H1 (cell line): ENCODE measurements at regions not wholly inside any gene's neighbourhood (a gene's known extent, or its start where the extent isn't known, plus 50 kb on each side); places are given as distances from the start of the nearest gene placed in this dataset.

Experiments
- CTCF ChIA-PET: fragments of 300-600 bp; sonication (Branson Sonifier 250); formaldehyde crosslinking; loops from one replicate; lab custom pipeline; 2021; ENCODE audit not compliant: partially characterized antibody; lab: Charles Lee
- POLR2A ChIA-PET: fragments of 300-600 bp; sonication (Branson Sonifier 250); formaldehyde crosslinking; loops from one replicate; lab custom pipeline; 2021; ENCODE audit warnings: inconsistent platforms; ENCODE audit not compliant: partially characterized antibody; lab: Charles Lee
- DNase-seq, 2 experiments: peaks; one replicate each; pipeline versions ENCODE4 v3.0.0 to v3.0.0-alpha.2; 2010 to 2022; ENCODE audit warnings: low spot score in 2 of 2, low read depth in 1 of 2, mixed read lengths in 1 of 2
- FAIRE-seq: peaks from 2 replicates; lab custom pipeline; 2011; peaks lifted over from hg19 to GRCh38; lab: Jason Lieb, UNC
- H2AFZ ChIP-seq: 2 replicates; pipeline ENCODE4 v1.8.1; 2012; ENCODE audit warnings: low read length, inconsistent platforms
- H2AK5ac ChIP-seq: 2 replicates; pipeline ENCODE4 v1.6.1; 2013; ENCODE audit warnings: low read depth, low read length
- H2BK120ac ChIP-seq: replicated peaks from 2 replicates; pipeline ENCODE3; 2013; ENCODE audit warnings: low read depth, low read length, inconsistent platforms
- H2BK12ac ChIP-seq: 2 replicates; pipeline ENCODE4 v1.6.1; 2013; ENCODE audit warnings: low read depth, low read length
- H2BK15ac ChIP-seq: 2 replicates; pipeline ENCODE4 v1.6.1; 2013; ENCODE audit warnings: low read length
- H2BK20ac ChIP-seq: 2 replicates; pipeline ENCODE4 v1.6.1; 2013; ENCODE audit warnings: low read length
- H2BK5ac ChIP-seq: 2 replicates; pipeline ENCODE4 v1.6.1; 2013; ENCODE audit warnings: low read depth, low read length
- H3K14ac ChIP-seq: 2 replicates; pipeline ENCODE4 v1.6.1; 2013; ENCODE audit warnings: inconsistent platforms; ENCODE audit not compliant: insufficient read length
- H3K18ac ChIP-seq: 2 replicates; pipeline ENCODE4 v1.6.1; 2013; ENCODE audit warnings: low read length; ENCODE audit errors: extremely low read depth
- H3K23ac ChIP-seq: 2 replicates; pipeline ENCODE4 v1.6.1; 2013; ENCODE audit warnings: inconsistent platforms; ENCODE audit not compliant: insufficient read length
- H3K23me2 ChIP-seq: 2 replicates; pipeline ENCODE4 v1.6.1; 2013; ENCODE audit warnings: low read depth, low read length
- H3K27ac ChIP-seq: 2 replicates; pipeline ENCODE4 v1.6.1; 2011; ENCODE audit warnings: low read depth, low read length, inconsistent platforms
- H3K27me3 ChIP-seq, 4 experiments: replicated peaks in 1 of 4; 1 replicate in 1 of 4; 2 replicates in 3 of 4; pipeline versions ENCODE4 v1.6.1 to v1.8.1; 2011 to 2013; ENCODE audit warnings: low read length in 3 of 4, mild to moderate bottlenecking in 3 of 4, inconsistent platforms in 2 of 4, mixed read lengths in 2 of 4, moderate library complexity in 1 of 4; ENCODE audit not compliant: control insufficient read depth in 3 of 4, insufficient read depth in 3 of 4; ENCODE audit errors: extremely low read depth in 1 of 4
- H3K36me3 ChIP-seq, 4 experiments: 2 replicates each; pipeline versions ENCODE4 v1.6.1 to v1.8.1; 2011 to 2013; ENCODE audit warnings: mild to moderate bottlenecking in 4 of 4, low read length in 3 of 4, moderate library complexity in 2 of 4, control low read depth in 1 of 4, inconsistent platforms in 1 of 4; ENCODE audit not compliant: insufficient read depth in 4 of 4, control insufficient read depth in 2 of 4
- H3K4ac ChIP-seq: replicated peaks from 2 replicates; pipeline ENCODE3; 2013; ENCODE audit warnings: low read length, low read depth, mixed read lengths, inconsistent platforms; ENCODE audit not compliant: insufficient read length
- H3K4me1 ChIP-seq, 4 experiments: replicated peaks in 1 of 4; 1 replicate in 1 of 4; 2 replicates in 3 of 4; pipeline versions ENCODE4 v1.6.1 to v1.8.1; 2011 to 2013; ENCODE audit warnings: low read length in 3 of 4, inconsistent platforms in 2 of 4, mixed read lengths in 1 of 4; ENCODE audit not compliant: insufficient read depth in 4 of 4, control insufficient read depth in 3 of 4
- H3K4me2 ChIP-seq, 2 experiments: 2 replicates each; pipeline versions ENCODE4 v1.6.1 to v1.8.1; 2011 to 2013; ENCODE audit warnings: low read depth in 2 of 2, low read length in 2 of 2, control low read depth in 1 of 2, inconsistent platforms in 1 of 2, mild to moderate bottlenecking in 1 of 2; ENCODE audit not compliant: insufficient read depth in 1 of 2
- H3K4me3 ChIP-seq, 4 experiments: fragments of 200-600, 300-600 bp in 1 of 4; sonication (generic), shearing (Covaris generic), sonication (Bioruptor Twin) in 1 of 4; 2 replicates each; pipeline versions ENCODE4 v1.5.1 to v1.8.1; 2011 to 2016; ENCODE audit warnings: low read length in 4 of 4, low read depth in 3 of 4, control low read depth in 2 of 4, inconsistent platforms in 2 of 4, mild to moderate bottlenecking in 2 of 4, mixed read lengths in 1 of 4, moderate library complexity in 1 of 4; ENCODE audit not compliant: insufficient read depth in 2 of 4; ENCODE audit errors: extremely low read depth in 1 of 4
- H3K56ac ChIP-seq: replicated peaks from 2 replicates; pipeline ENCODE3; 2013; ENCODE audit warnings: low read depth, mild to moderate bottlenecking, mixed read lengths, low read length, inconsistent platforms; ENCODE audit not compliant: insufficient read length
- H3K79me1 ChIP-seq: 2 replicates; pipeline ENCODE4 v1.6.1; 2013; ENCODE audit warnings: low read depth, low read length, control low read depth
- H3K79me2 ChIP-seq, 2 experiments: 2 replicates each; pipeline versions ENCODE4 v1.6.1 to v1.8.1; 2012 to 2013; ENCODE audit warnings: low read length in 2 of 2, mild to moderate bottlenecking in 2 of 2, inconsistent platforms in 1 of 2; ENCODE audit not compliant: insufficient read depth in 2 of 2, control insufficient read depth in 1 of 2
- H3K9ac ChIP-seq, 4 experiments: replicated peaks in 1 of 4; 1 replicate in 1 of 4; 2 replicates in 3 of 4; pipeline versions ENCODE4 v1.6.1 to v1.8.1; 2011 to 2013; ENCODE audit warnings: low read depth in 3 of 4, low read length in 3 of 4, control low read depth in 2 of 4, mild to moderate bottlenecking in 2 of 4, moderate library complexity in 2 of 4, inconsistent platforms in 1 of 4; ENCODE audit errors: extremely low read depth in 1 of 4
- H3K9me3 ChIP-seq, 2 experiments: 2 replicates each; pipeline versions ENCODE4 v1.6.1 to v1.8.1; 2012 to 2013; ENCODE audit warnings: mild to moderate bottlenecking in 2 of 2, moderate library complexity in 2 of 2, control low read depth in 1 of 2, inconsistent platforms in 1 of 2, low read depth in 1 of 2, low read length in 1 of 2, mixed read lengths in 1 of 2; ENCODE audit not compliant: insufficient read depth in 2 of 2
- H4K20me1 ChIP-seq, 2 experiments: replicated peaks in 1 of 2; 2 replicates each; pipeline versions ENCODE3 to v1.8.1; 2011 to 2013; ENCODE audit warnings: inconsistent platforms in 2 of 2, low read length in 2 of 2, mild to moderate bottlenecking in 1 of 2; ENCODE audit not compliant: insufficient read depth in 2 of 2, control insufficient read depth in 1 of 2
- H4K5ac ChIP-seq: 2 replicates; pipeline ENCODE4 v1.6.1; 2013; ENCODE audit warnings: low read length, low read depth, mixed read lengths, inconsistent platforms; ENCODE audit not compliant: insufficient read length
- H4K8ac ChIP-seq: 2 replicates; pipeline ENCODE4 v1.8.0; 2013; ENCODE audit warnings: mild to moderate bottlenecking, moderate library complexity, low read length, inconsistent platforms; ENCODE audit not compliant: insufficient read depth; ENCODE audit errors: extremely low read depth
- H4K91ac ChIP-seq: replicated peaks from 2 replicates; pipeline ENCODE3; 2013; ENCODE audit warnings: low read length, mixed read lengths, inconsistent platforms; ENCODE audit not compliant: insufficient read length
- JUND ChIP-seq: IDR thresholded peaks from 2 replicates; pipeline ENCODE4 v1.6.1; 2011; ENCODE audit warnings: mild to moderate bottlenecking, improper control_type of control experiment, low read length
- POLR2A ChIP-seq, 2 experiments: IDR thresholded peaks; 1 replicate in 1 of 2; 2 replicates in 1 of 2; pipeline ENCODE4 v1.6.1; 2011; ENCODE audit warnings: low read depth in 2 of 2, low read length in 2 of 2, mild to moderate bottlenecking in 2 of 2; ENCODE audit errors: control extremely low read depth in 1 of 2
- SP2 ChIP-seq: IDR thresholded peaks from 2 replicates; pipeline ENCODE4 v1.6.1; 2012; ENCODE audit warnings: mild to moderate bottlenecking, low read length, inconsistent platforms
- SP4 ChIP-seq: IDR thresholded peaks from 2 replicates; pipeline ENCODE4 v1.6.1; 2012; ENCODE audit warnings: low read length, inconsistent platforms
- WGBS, 2 experiments: shearing (Covaris generic) in 1 of 2; methylation state at CpG; one replicate each; pipeline versions ENCODE4 v1.1.6 to v1.1.7; 2013 to 2015; ENCODE audit warnings: low lambda C conversion rate in 2 of 2, mixed read lengths in 2 of 2, inconsistent platforms in 1 of 2, low coverage in 1 of 2, missing lambda C conversion rate in 1 of 2; ENCODE audit not compliant: insufficient replicate concordance in 2 of 2, insufficient coverage in 1 of 2, insufficient read length in 1 of 2; ENCODE audit errors: extremely low coverage in 1 of 2, missing lambda C conversion rate in 1 of 2; 5-methylcytosine and 5-hydroxymethylcytosine counted together

DNA sequence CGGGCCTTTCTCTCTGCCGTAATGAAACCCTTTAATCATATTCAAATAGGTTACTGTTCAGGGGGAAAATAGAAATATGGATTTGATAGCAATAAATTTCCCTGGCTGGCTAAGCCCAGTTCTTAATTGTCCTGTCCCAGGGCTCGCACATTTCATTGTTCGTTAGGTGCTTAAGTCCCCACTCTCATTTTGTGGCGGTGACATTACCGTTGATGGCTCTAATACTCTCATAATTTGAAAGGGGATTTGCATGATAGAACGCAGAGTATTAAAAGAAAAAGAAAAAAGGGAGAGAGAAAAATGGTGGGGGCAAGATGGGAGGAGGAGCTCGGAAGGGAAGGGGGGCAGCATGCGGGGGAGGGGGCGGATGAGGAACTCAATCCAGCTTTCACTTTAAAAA is 79.1 kb upstream of the FOXP4 start:
- Histone ChIP-seq H2BK5ac (no peak overlapping the region), H3K27me3 (peaks cover 15 to 67% (median 53%) of the 10 kb centered on the region in 4 experiments), H4K91ac (no peak overlapping the region), H3K4me3 (no peak overlapping the region), H4K8ac (no peak overlapping the region), H3K79me2 (no peaks in the 10 kb centered on the region), H3K36me3 (no peaks in the 10 kb centered on the region), H3K56ac (no peak overlapping the region), H2BK120ac (no peak overlapping the region), H3K4me1 (peaks cover 12 to 31% (median 19%) of the 10 kb centered on the region in 4 experiments), H4K5ac (no peak overlapping the region), H3K14ac (no peak overlapping the region), H2AK5ac (no peak overlapping the region), H3K4me2 (no peak overlapping the region), H2BK12ac (no peak overlapping the region), H3K9ac (no peak overlapping the region), H3K79me1 (no peaks in the 10 kb centered on the region), H2AFZ (no peak overlapping the region), H3K18ac (no peak overlapping the region), H2BK20ac (no peak overlapping the region), H3K4ac (no peak overlapping the region), H3K23ac (no peak overlapping the region), H4K20me1 (no peaks in the 10 kb centered on the region), H3K23me2 (peaks cover 15% of the 10 kb centered on the region; the same call in 1 of the 2 replicates), H2BK15ac (no peak overlapping the region), H3K27ac (no peak overlapping the region), H3K9me3 (no peaks in the 10 kb centered on the region)
- no peak for TF ChIP-seq SP2
- TF ChIP-seq SP4: no peak
- no peak for TF ChIP-seq JUND
- no peak for TF ChIP-seq POLR2A (IDR thresholded peaks at IDR 0.05; ENCODE audit: control extremely low read depth in 1 of 2, low read depth in 2 of 2, low read length in 2 of 2)
- DNase-seq (no peak), FAIRE-seq (no peak)
- CTCF ChIA-PET: interaction anchor here (1.0 to 4.5 kb wide), 8 partner anchors 11 to 240 kb away, joined by 3 to 17 read pairs (median 4); no protein-coding TSS in a partner anchor
- POLR2A ChIA-PET: interaction anchor here (0.7 to 1.5 kb wide), 3 partner anchors 14 to 52 kb away, joined by 3 read pairs; no protein-coding TSS in a partner anchor
- 75% methylated on average over 6 of the region's 10 CpGs; no CpG with 5 or more reads in 1 of the 2 experiments for WGBS, 2 experiments
